WTC11 (cell line): ENCODE measurements at regions not wholly inside any gene's neighbourhood (a gene's known extent, or its start where the extent isn't known, plus 50 kb on each side); places are given as distances from the start of the nearest gene placed in this dataset.

Source experiments
- ATAC-seq: fragments of 200-7000 bp; cut with Tn5 transposase; 2 replicates; pipeline ENCODE4 v1.10.0; 2021; ENCODE audit warnings: mild to moderate bottlenecking, moderate library complexity
- CTCF ChIA-PET: fragments of 300-600 bp; sonication (Branson Sonifier 250); formaldehyde crosslinking; loops from one replicate; lab custom pipeline; 2021; ENCODE audit warnings: antibody characterized with exemption; lab: Charles Lee
- POLR2A ChIA-PET: fragments of 350-600 bp; sonication (Branson Sonifier 250); formaldehyde crosslinking; loops from one replicate; lab custom pipeline; 2021; ENCODE audit warnings: antibody characterized with exemption; lab: Charles Lee
- DNase-seq: peaks from one replicate; pipeline ENCODE4 v3.0.0; 2021; ENCODE audit warnings: low spot score
- H3K27ac Mint-ChIP-seq: 2 replicates; pipeline ENCODE4 v1.8.0; 2021; ENCODE audit warnings: mixed read lengths
- H3K27me3 Mint-ChIP-seq: 2 replicates; pipeline ENCODE4 v1.8.0; 2021; ENCODE audit warnings: low read depth, mild to moderate bottlenecking, moderate library complexity, mixed read lengths
- H3K36me3 Mint-ChIP-seq: 2 replicates; pipeline ENCODE4 v1.8.0; 2021; ENCODE audit warnings: mixed read lengths
- H3K4me1 Mint-ChIP-seq: 2 replicates; pipeline ENCODE4 v1.8.0; 2022; ENCODE audit warnings: mixed read lengths
- H3K4me3 Mint-ChIP-seq: 2 replicates; pipeline ENCODE4 v1.8.0; 2021; ENCODE audit warnings: mild to moderate bottlenecking, moderate library complexity, mixed read lengths
- H3K9me3 Mint-ChIP-seq: 2 replicates; pipeline ENCODE4 v1.8.0; 2021; ENCODE audit warnings: mixed read lengths
- CBFB ChIP-seq: sonication (generic); formaldehyde crosslinking; IDR thresholded peaks from 2 replicates; pipeline ENCODE4 v1.8.1; 2022; ENCODE audit warnings: mild to moderate bottlenecking, low read depth, missing genetic modification reagents
- EMX1 ChIP-seq: fragments of 250-450 bp; sonication (Bioruptor Pico); IDR thresholded peaks from 2 replicates; pipeline ENCODE4 v1.8.0; 2021; ENCODE audit warnings: mild to moderate bottlenecking
- FOXK1 ChIP-seq: sonication (generic); formaldehyde crosslinking; IDR thresholded peaks from 2 replicates; pipeline ENCODE4 v1.8.0; 2022; ENCODE audit warnings: mild to moderate bottlenecking, moderate library complexity, missing genetic modification reagents
- FOXP1 ChIP-seq: sonication (generic); formaldehyde crosslinking; IDR thresholded peaks from 2 replicates; pipeline ENCODE4 v1.8.0; 2022; ENCODE audit warnings: missing genetic modification reagents, mild to moderate bottlenecking, moderate library complexity, borderline replicate concordance
- HMGA2 ChIP-seq: fragments of 250-450 bp; sonication (Bioruptor Pico); IDR thresholded peaks from 2 replicates; pipeline ENCODE4 v1.4.0; 2021; ENCODE audit warnings: mild to moderate bottlenecking, moderate library complexity
- NFYB ChIP-seq: sonication (generic); formaldehyde crosslinking; conservative IDR thresholded peaks from 2 replicates; pipeline ENCODE4 v1.8.0; 2022; ENCODE audit warnings: low read depth, missing genetic modification reagents
- OVOL2 ChIP-seq: fragments of 250-450 bp; sonication (Bioruptor Pico); IDR thresholded peaks from 2 replicates; pipeline ENCODE4 v1.9.0; 2021; ENCODE audit warnings: mild to moderate bottlenecking, borderline replicate concordance
- SMAD4 ChIP-seq: sonication (generic); formaldehyde crosslinking; IDR thresholded peaks from 2 replicates; pipeline ENCODE4 v1.8.0; 2022; ENCODE audit warnings: mild to moderate bottlenecking, missing genetic modification reagents
- ZNF219 ChIP-seq: sonication (generic); formaldehyde crosslinking; IDR thresholded peaks from 2 replicates; pipeline ENCODE4 v1.8.0; 2023; ENCODE audit warnings: missing genetic modification reagents, mild to moderate bottlenecking, borderline replicate concordance
- TF ChIP-seq, protein P1 (sequence below): sonication (generic); formaldehyde crosslinking; IDR thresholded peaks from 2 replicates; pipeline ENCODE4 v1.8.1; 2023; ENCODE audit warnings: mild to moderate bottlenecking, missing genetic modification reagents
- TF ChIP-seq, protein P2 (sequence below): sonication (generic); formaldehyde crosslinking; IDR thresholded peaks from 2 replicates; pipeline ENCODE4 v1.8.0; 2023; ENCODE audit warnings: missing genetic modification reagents
- TF ChIP-seq, protein P3 (sequence below): fragments of 250-450 bp; sonication (Bioruptor Pico); IDR thresholded peaks from 2 replicates; pipeline ENCODE4 v1.9.0; 2021; ENCODE audit warnings: mild to moderate bottlenecking
- TF ChIP-seq, protein P4 (sequence below): sonication (generic); formaldehyde crosslinking; IDR thresholded peaks from 2 replicates; pipeline ENCODE4 v1.8.0; 2023; ENCODE audit warnings: missing genetic modification reagents, mild to moderate bottlenecking, borderline replicate concordance
- TF ChIP-seq, protein P5 (sequence below): sonication (generic); formaldehyde crosslinking; IDR thresholded peaks from 2 replicates; pipeline ENCODE4 v1.8.0; 2022; ENCODE audit warnings: missing genetic modification reagents
- TF ChIP-seq, protein P6 (sequence below): sonication (generic); formaldehyde crosslinking; IDR thresholded peaks from 2 replicates; pipeline ENCODE4 v1.8.1; 2022; ENCODE audit warnings: missing genetic modification reagents, borderline replicate concordance
- TF ChIP-seq, protein P7 (sequence below): fragments of 250-450 bp; sonication (Bioruptor Pico); conservative IDR thresholded peaks from 2 replicates; pipeline ENCODE4 v1.9.0; 2021; ENCODE audit warnings: mild to moderate bottlenecking

DNA sequence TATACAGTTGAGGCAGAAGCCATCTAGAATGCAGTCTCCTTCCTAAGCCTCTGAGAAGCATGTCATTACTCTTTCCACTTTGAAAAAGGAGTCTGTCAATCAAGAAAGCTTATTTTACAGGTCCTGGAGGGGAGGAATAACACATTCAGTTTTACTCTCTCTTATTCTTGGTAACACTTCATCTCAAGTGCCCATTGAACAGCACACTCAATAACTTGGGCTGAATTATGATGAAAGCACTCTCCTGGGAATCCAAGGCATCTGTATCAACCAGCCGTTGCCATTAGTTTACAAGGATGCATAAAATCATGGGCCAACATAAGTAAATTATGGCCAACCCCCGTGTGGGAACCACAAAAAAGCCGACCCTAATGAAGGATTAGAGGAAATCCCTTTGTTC lies 282.4 kb downstream of the C4orf33 start (continued):
- TF ChIP-seq, protein P1, sequence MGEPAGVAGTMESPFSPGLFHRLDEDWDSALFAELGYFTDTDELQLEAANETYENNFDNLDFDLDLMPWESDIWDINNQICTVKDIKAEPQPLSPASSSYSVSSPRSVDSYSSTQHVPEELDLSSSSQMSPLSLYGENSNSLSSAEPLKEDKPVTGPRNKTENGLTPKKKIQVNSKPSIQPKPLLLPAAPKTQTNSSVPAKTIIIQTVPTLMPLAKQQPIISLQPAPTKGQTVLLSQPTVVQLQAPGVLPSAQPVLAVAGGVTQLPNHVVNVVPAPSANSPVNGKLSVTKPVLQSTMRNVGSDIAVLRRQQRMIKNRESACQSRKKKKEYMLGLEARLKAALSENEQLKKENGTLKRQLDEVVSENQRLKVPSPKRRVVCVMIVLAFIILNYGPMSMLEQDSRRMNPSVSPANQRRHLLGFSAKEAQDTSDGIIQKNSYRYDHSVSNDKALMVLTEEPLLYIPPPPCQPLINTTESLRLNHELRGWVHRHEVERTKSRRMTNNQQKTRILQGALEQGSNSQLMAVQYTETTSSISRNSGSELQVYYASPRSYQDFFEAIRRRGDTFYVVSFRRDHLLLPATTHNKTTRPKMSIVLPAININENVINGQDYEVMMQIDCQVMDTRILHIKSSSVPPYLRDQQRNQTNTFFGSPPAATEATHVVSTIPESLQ, result no peak
- TF ChIP-seq SMAD4 (CRISPR knock-in tag) (no peak), HMGA2 (CRISPR knock-in tag) (no peak)
- TF ChIP-seq, protein P2, sequence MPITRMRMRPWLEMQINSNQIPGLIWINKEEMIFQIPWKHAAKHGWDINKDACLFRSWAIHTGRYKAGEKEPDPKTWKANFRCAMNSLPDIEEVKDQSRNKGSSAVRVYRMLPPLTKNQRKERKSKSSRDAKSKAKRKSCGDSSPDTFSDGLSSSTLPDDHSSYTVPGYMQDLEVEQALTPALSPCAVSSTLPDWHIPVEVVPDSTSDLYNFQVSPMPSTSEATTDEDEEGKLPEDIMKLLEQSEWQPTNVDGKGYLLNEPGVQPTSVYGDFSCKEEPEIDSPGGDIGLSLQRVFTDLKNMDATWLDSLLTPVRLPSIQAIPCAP (CRISPR knock-in tag), result no peak

DNA sequence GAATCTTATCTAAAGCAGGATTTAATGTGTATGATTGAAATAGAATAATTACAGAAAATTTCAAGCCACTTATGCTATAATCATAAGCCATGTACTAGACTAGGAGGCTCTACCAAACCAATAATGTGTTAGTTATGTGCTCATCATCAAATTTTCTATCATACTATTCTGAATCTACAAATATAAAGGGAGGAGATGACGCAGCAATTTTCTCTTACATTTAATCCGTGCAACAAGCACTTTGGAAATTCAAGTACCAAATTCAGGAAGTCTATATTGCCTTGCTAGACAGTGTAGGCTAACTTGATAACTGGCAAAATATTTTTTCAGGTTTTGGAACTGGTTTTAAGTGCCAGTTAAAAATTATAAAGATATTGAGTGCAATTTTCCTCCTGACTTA lies 283.5 kb downstream of the C4orf33 start:
- DNase-seq, result no peak
- POLR2A ChIA-PET, result no interaction called here
- H3K4me1 Mint-ChIP-seq, result no peaks in the 10 kb centered on the region
- CTCF ChIA-PET, result no interaction called here
- H3K4me3 Mint-ChIP-seq, result no peak overlapping the region
- H3K27me3 Mint-ChIP-seq, result no peaks in the 10 kb centered on the region; the same call in 1 of the 2 replicates
- H3K27ac Mint-ChIP-seq, result no peak overlapping the region
- no peaks in the 10 kb centered on the region for H3K36me3 Mint-ChIP-seq
- no peak for ATAC-seq
- H3K9me3 Mint-ChIP-seq, result no peaks in the 10 kb centered on the region
- TF ChIP-seq, protein P3, sequence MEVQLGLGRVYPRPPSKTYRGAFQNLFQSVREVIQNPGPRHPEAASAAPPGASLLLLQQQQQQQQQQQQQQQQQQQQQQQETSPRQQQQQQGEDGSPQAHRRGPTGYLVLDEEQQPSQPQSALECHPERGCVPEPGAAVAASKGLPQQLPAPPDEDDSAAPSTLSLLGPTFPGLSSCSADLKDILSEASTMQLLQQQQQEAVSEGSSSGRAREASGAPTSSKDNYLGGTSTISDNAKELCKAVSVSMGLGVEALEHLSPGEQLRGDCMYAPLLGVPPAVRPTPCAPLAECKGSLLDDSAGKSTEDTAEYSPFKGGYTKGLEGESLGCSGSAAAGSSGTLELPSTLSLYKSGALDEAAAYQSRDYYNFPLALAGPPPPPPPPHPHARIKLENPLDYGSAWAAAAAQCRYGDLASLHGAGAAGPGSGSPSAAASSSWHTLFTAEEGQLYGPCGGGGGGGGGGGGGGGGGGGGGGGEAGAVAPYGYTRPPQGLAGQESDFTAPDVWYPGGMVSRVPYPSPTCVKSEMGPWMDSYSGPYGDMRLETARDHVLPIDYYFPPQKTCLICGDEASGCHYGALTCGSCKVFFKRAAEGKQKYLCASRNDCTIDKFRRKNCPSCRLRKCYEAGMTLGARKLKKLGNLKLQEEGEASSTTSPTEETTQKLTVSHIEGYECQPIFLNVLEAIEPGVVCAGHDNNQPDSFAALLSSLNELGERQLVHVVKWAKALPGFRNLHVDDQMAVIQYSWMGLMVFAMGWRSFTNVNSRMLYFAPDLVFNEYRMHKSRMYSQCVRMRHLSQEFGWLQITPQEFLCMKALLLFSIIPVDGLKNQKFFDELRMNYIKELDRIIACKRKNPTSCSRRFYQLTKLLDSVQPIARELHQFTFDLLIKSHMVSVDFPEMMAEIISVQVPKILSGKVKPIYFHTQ (CRISPR knock-in tag), result no peak
- no peak for TF ChIP-seq EMX1 (CRISPR knock-in tag)
- TF ChIP-seq, protein P4, sequence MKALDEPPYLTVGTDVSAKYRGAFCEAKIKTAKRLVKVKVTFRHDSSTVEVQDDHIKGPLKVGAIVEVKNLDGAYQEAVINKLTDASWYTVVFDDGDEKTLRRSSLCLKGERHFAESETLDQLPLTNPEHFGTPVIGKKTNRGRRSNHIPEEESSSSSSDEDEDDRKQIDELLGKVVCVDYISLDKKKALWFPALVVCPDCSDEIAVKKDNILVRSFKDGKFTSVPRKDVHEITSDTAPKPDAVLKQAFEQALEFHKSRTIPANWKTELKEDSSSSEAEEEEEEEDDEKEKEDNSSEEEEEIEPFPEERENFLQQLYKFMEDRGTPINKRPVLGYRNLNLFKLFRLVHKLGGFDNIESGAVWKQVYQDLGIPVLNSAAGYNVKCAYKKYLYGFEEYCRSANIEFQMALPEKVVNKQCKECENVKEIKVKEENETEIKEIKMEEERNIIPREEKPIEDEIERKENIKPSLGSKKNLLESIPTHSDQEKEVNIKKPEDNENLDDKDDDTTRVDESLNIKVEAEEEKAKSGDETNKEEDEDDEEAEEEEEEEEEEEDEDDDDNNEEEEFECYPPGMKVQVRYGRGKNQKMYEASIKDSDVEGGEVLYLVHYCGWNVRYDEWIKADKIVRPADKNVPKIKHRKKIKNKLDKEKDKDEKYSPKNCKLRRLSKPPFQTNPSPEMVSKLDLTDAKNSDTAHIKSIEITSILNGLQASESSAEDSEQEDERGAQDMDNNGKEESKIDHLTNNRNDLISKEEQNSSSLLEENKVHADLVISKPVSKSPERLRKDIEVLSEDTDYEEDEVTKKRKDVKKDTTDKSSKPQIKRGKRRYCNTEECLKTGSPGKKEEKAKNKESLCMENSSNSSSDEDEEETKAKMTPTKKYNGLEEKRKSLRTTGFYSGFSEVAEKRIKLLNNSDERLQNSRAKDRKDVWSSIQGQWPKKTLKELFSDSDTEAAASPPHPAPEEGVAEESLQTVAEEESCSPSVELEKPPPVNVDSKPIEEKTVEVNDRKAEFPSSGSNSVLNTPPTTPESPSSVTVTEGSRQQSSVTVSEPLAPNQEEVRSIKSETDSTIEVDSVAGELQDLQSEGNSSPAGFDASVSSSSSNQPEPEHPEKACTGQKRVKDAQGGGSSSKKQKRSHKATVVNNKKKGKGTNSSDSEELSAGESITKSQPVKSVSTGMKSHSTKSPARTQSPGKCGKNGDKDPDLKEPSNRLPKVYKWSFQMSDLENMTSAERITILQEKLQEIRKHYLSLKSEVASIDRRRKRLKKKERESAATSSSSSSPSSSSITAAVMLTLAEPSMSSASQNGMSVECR (CRISPR knock-in tag), result no peak
- no peak for TF ChIP-seq CBFB
- no peak for TF ChIP-seq ZNF219 (CRISPR knock-in tag)
- no peak for TF ChIP-seq OVOL2 (CRISPR knock-in tag)
- TF ChIP-seq, protein P5, sequence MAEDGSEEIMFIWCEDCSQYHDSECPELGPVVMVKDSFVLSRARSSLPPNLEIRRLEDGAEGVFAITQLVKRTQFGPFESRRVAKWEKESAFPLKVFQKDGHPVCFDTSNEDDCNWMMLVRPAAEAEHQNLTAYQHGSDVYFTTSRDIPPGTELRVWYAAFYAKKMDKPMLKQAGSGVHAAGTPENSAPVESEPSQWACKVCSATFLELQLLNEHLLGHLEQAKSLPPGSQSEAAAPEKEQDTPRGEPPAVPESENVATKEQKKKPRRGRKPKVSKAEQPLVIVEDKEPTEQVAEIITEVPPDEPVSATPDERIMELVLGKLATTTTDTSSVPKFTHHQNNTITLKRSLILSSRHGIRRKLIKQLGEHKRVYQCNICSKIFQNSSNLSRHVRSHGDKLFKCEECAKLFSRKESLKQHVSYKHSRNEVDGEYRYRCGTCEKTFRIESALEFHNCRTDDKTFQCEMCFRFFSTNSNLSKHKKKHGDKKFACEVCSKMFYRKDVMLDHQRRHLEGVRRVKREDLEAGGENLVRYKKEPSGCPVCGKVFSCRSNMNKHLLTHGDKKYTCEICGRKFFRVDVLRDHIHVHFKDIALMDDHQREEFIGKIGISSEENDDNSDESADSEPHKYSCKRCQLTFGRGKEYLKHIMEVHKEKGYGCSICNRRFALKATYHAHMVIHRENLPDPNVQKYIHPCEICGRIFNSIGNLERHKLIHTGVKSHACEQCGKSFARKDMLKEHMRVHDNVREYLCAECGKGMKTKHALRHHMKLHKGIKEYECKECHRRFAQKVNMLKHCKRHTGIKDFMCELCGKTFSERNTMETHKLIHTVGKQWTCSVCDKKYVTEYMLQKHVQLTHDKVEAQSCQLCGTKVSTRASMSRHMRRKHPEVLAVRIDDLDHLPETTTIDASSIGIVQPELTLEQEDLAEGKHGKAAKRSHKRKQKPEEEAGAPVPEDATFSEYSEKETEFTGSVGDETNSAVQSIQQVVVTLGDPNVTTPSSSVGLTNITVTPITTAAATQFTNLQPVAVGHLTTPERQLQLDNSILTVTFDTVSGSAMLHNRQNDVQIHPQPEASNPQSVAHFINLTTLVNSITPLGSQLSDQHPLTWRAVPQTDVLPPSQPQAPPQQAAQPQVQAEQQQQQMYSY (CRISPR knock-in tag), result no peak
- TF ChIP-seq NFYB, result no peak
- TF ChIP-seq, protein P6, sequence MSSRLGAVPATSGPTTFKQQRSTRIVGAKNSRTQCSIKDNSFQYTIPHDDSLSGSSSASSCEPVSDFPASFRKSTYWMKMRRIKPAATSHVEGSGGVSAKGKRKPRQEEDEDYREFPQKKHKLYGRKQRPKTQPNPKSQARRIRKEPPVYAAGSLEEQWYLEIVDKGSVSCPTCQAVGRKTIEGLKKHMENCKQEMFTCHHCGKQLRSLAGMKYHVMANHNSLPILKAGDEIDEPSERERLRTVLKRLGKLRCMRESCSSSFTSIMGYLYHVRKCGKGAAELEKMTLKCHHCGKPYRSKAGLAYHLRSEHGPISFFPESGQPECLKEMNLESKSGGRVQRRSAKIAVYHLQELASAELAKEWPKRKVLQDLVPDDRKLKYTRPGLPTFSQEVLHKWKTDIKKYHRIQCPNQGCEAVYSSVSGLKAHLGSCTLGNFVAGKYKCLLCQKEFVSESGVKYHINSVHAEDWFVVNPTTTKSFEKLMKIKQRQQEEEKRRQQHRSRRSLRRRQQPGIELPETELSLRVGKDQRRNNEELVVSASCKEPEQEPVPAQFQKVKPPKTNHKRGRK, result no peak
- TF ChIP-seq FOXP1, result no peak
- TF ChIP-seq, protein P7, sequence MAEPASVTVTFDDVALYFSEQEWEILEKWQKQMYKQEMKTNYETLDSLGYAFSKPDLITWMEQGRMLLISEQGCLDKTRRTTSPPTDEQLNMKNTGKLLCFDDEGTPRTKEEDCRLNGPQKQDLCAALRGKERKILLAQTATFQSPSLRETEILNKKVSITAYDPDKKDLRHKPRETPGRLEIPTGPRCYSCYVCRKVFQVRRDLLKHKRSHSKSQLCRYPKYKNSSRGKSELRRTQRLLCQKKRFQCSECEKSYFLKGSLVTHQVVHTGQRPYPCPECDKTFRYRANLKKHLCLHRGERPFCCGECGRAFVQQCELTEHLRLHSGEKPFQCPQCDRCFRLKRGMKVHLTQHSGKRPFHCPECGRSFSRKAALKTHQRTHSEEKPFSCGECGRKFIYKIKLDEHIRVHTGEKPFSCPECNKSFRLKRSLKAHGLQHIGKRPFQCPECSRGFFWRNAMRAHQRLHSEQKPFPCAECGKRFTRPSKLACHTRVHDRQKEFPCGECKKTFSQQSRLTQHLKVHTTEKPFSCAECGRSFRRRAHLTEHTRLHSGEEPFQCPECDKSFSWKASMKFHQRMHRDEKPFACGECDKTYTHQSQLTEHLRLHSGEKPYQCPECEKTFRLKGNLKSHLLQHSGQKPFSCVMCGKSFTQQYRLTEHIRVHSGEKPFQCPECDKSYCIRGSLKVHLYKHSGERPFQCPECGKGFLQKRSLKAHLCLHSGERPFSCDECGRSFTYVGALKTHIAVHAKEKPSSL (CRISPR knock-in tag), result no peak
- no peak for TF ChIP-seq FOXK1
